Body of pancreas (tissue), 4 donors: ENCODE measurements at regions not wholly inside any gene's neighbourhood (a gene's known extent, or its start where the extent isn't known, plus 50 kb on each side); places are given as distances from the start of the nearest gene placed in this dataset.

ENCODE experiments used
- CTCF ChIP-seq, 7 experiments: fragments of 450-650 bp in 4 of 7; fragments of 200-600 bp in 3 of 7; sonication (generic) in 3 of 7; IDR thresholded peaks; one replicate each; pipeline ENCODE4 v1.5.1; 2016 to 2019; ENCODE audit warnings: antibody characterized with exemption in 7 of 7
- POLR2A ChIP-seq, 3 donors: fragments of 450-650 bp; IDR thresholded peaks; one replicate each; pipeline ENCODE4 v1.6.1; 2016; ENCODE audit warnings: antibody characterized with exemption in 3 of 3, mild to moderate bottlenecking in 2 of 3

GRCh38 chr20:24816431-24816830, 132.6 kb upstream of the CST7 start:
- TF ChIP-seq POLR2A (IDR thresholded peaks at IDR 0.05) = no peak
- TF ChIP-seq CTCF (IDR thresholded peaks at IDR 0.05) = no peak
